Keratinocyte (primary cell): ENCODE measurements at regions not wholly inside any gene's neighbourhood (a gene's known extent, or its start where the extent isn't known, plus 50 kb on each side); places are given as distances from the start of the nearest gene placed in this dataset.
"Not testable (repeated sequence)": the region's sequence is repeated elsewhere in the genome, so short reads cannot be mapped to it uniquely, and the experiment has no call there.

ENCODE experiments used
- DNase-seq: peaks from one replicate; pipeline ENCODE4 v3.0.0-alpha.2; 2011; ENCODE audit warnings: low read depth, missing footprints, low spot score
- FAIRE-seq: peaks from 2 replicates; lab custom pipeline; 2011; peaks lifted over from hg19 to GRCh38; lab: Jason Lieb, UNC
- H2AFZ ChIP-seq: 2 replicates; pipeline ENCODE4 v1.6.0; 2012; ENCODE audit warnings: low read length, control low read depth, inconsistent platforms; ENCODE audit not compliant: control insufficient read depth
- H3K27ac ChIP-seq: 2 replicates; pipeline ENCODE4 v1.5.1; 2011; ENCODE audit warnings: low read length; ENCODE audit not compliant: control insufficient read depth, insufficient read depth
- H3K27me3 ChIP-seq: 3 replicates; pipeline ENCODE4 v1.6.0; 2011; ENCODE audit warnings: low read length; ENCODE audit not compliant: control insufficient read depth, insufficient read depth; ENCODE audit errors: extremely low read depth
- H3K36me3 ChIP-seq, 2 experiments: 2 replicates in 1 of 2; 3 replicates in 1 of 2; pipeline ENCODE4 v1.5.1; 2011; ENCODE audit warnings: low read length in 2 of 2, mild to moderate bottlenecking in 1 of 2; ENCODE audit not compliant: control insufficient read depth in 2 of 2, insufficient read depth in 2 of 2; ENCODE audit errors: extremely low read depth in 1 of 2
- H3K4me1 ChIP-seq: 3 replicates; pipeline ENCODE4 v1.5.1; 2011; ENCODE audit warnings: low read length; ENCODE audit not compliant: control insufficient read depth, insufficient read depth; ENCODE audit errors: extremely low read depth
- H3K4me2 ChIP-seq: 3 replicates; pipeline ENCODE4 v1.6.0; 2011; ENCODE audit warnings: low read depth, low read length; ENCODE audit not compliant: control insufficient read depth, insufficient read depth; ENCODE audit errors: extremely low read depth
- H3K4me3 ChIP-seq, 3 experiments: fragments of 200-600 bp in 1 of 3; sonication (generic) in 1 of 3; 2 replicates in 2 of 3; 3 replicates in 1 of 3; pipeline ENCODE4 v1.5.1; 2011 to 2016; ENCODE audit warnings: low read length in 3 of 3, mild to moderate bottlenecking in 3 of 3, control low read depth in 2 of 3, inconsistent platforms in 1 of 3, low read depth in 1 of 3, mixed read lengths in 1 of 3, mixed run types in 1 of 3, moderate library complexity in 1 of 3; ENCODE audit not compliant: control insufficient read depth in 2 of 3, insufficient read depth in 2 of 3; ENCODE audit errors: extremely low read depth in 1 of 3
- H3K79me2 ChIP-seq: 2 replicates; pipeline ENCODE4 v1.6.0; 2012; ENCODE audit warnings: low read length; ENCODE audit not compliant: control insufficient read depth, insufficient read depth
- H3K9ac ChIP-seq: 3 replicates; pipeline ENCODE4 v1.6.0; 2011; ENCODE audit warnings: low read length; ENCODE audit not compliant: control insufficient read depth, insufficient read depth; ENCODE audit errors: extremely low read depth
- H3K9me1 ChIP-seq: 3 replicates; pipeline ENCODE4 v1.6.0; 2011; ENCODE audit warnings: low read length; ENCODE audit not compliant: control insufficient read depth, insufficient read depth; ENCODE audit errors: extremely low read depth
- H3K9me3 ChIP-seq: 2 replicates; pipeline ENCODE4 v1.5.1; 2012; ENCODE audit warnings: low read depth, low read length; ENCODE audit not compliant: control insufficient read depth
- H4K20me1 ChIP-seq: 3 replicates; pipeline ENCODE4 v1.6.0; 2011; ENCODE audit warnings: low read length; ENCODE audit not compliant: control insufficient read depth, insufficient read depth; ENCODE audit errors: extremely low read depth
- EZH2 ChIP-seq: IDR thresholded peaks from one replicate; pipeline ENCODE4 v1.6.1; 2012; ENCODE audit warnings: inconsistent platforms, mild to moderate bottlenecking, low read length, moderate library complexity
- dilution Hi-C: fragments of 300-500 bp; cut with MboI; formaldehyde crosslinking; loops from one replicate; pipeline ENCODE4 v1.7.0; 2020; ENCODE audit warnings: low sequenced_read_pairs; ENCODE audit not compliant: extremely low pct_ligation_motif_present
- TF ChIP-seq, protein P1 (sequence below), 3 experiments: IDR thresholded peaks in 1 of 3; conservative IDR thresholded peaks in 1 of 3; optimal IDR thresholded peaks in 1 of 3; 2 replicates in 2 of 3; 3 replicates in 1 of 3; pipeline versions ENCODE3 to v1.5.1; 2011; ENCODE audit warnings: low read length in 3 of 3, mild to moderate bottlenecking in 3 of 3, moderate library complexity in 2 of 3, control low read depth in 1 of 3, inconsistent platforms in 1 of 3; ENCODE audit not compliant: insufficient read depth in 2 of 3; ENCODE audit errors: extremely low read depth in 1 of 3

DNA sequence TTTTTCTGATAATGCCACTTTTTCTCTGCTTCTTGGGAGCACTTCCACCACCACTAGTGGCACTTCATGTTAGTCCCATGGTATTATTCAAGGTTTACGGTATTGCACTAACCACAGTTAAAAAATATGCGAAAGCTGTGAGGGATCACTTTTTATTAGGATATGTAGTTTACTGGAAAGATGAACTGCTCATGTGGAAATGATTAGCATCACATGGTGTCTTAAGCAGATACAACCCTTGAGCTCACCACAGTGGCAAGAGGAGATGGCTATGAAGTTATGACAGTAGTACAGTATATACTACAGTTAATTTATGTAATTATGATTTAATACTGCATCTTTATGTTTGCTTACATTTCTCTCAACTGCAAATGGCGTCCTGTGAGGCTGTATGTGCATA, 134.5 kb upstream of the HMGN3 start:
- Histone ChIP-seq H3K9ac (no peak overlapping the region), H3K4me2 (no peak overlapping the region), H3K27ac (no peak overlapping the region), H3K4me3 (no peak overlapping the region), H3K9me1 (no peaks in the 10 kb centered on the region), H3K36me3 (no peaks in the 10 kb centered on the region), H3K4me1 (peaks cover 4% of the 10 kb centered on the region), H3K79me2 (no peaks in the 10 kb centered on the region), H4K20me1 (no peaks in the 10 kb centered on the region), H3K27me3 (no peaks in the 10 kb centered on the region), H3K9me3 (no peaks in the 10 kb centered on the region), H2AFZ (no peak overlapping the region)
- FAIRE-seq (no peak), DNase-seq (no peak)
- dilution Hi-C loops, result no loop called here
- TF ChIP-seq, protein P1, sequence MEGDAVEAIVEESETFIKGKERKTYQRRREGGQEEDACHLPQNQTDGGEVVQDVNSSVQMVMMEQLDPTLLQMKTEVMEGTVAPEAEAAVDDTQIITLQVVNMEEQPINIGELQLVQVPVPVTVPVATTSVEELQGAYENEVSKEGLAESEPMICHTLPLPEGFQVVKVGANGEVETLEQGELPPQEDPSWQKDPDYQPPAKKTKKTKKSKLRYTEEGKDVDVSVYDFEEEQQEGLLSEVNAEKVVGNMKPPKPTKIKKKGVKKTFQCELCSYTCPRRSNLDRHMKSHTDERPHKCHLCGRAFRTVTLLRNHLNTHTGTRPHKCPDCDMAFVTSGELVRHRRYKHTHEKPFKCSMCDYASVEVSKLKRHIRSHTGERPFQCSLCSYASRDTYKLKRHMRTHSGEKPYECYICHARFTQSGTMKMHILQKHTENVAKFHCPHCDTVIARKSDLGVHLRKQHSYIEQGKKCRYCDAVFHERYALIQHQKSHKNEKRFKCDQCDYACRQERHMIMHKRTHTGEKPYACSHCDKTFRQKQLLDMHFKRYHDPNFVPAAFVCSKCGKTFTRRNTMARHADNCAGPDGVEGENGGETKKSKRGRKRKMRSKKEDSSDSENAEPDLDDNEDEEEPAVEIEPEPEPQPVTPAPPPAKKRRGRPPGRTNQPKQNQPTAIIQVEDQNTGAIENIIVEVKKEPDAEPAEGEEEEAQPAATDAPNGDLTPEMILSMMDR (optimal IDR thresholded peaks at IDR 0.05 in 1 of 3, IDR thresholded peaks at IDR 0.05 in 1 of 3, conservative IDR thresholded peaks at IDR 0.05 in 1 of 3; ENCODE audit: extremely low read depth in 1 of 3, insufficient read depth in 2 of 3, low read length in 3 of 3), result no peak
- no peak for TF ChIP-seq EZH2

GRCh38 chr6:79363441-79363840, 129.0 kb upstream of the HMGN3 start:
- H3K9me1 ChIP-seq, H3K27ac ChIP-seq, dilution Hi-C loops, H3K9ac ChIP-seq, H3K4me3 ChIP-seq, H3K4me2 ChIP-seq, FAIRE-seq, H3K9me3 ChIP-seq, H3K79me2 ChIP-seq, H3K4me1 ChIP-seq, H4K20me1 ChIP-seq, DNase-seq, H3K27me3 ChIP-seq, H2AFZ ChIP-seq, H3K36me3 ChIP-seq: not testable (repeated sequence)

- dilution Hi-C loops, result not testable (repeated sequence)
Observed at GRCh38 chr6:79361074-79361473, 126.6 kb upstream of the HMGN3 start.

More at GRCh38 chr6:79361074-79361473, 126.6 kb upstream of the HMGN3 start:
- H4K20me1 ChIP-seq, H3K4me2 ChIP-seq, H3K4me1 ChIP-seq, H2AFZ ChIP-seq, DNase-seq, H3K4me3 ChIP-seq, H3K9me3 ChIP-seq, H3K27ac ChIP-seq, H3K79me2 ChIP-seq, FAIRE-seq, H3K36me3 ChIP-seq, H3K9ac ChIP-seq, H3K27me3 ChIP-seq, H3K9me1 ChIP-seq: not testable (repeated sequence)
